WI38 (cell line): ENCODE measurements at regions not wholly inside any gene's neighbourhood (a gene's known extent, or its start where the extent isn't known, plus 50 kb on each side); places are given as distances from the start of the nearest gene placed in this dataset.
"Not testable (repeated sequence)": the region's sequence is repeated elsewhere in the genome, so short reads cannot be mapped to it uniquely, and the experiment has no call there.

ENCODE experiments used
- H3K4me3 ChIP-seq: 2 replicates; pipeline ENCODE4 v1.5.1; 2011; ENCODE audit warnings: low read depth, mild to moderate bottlenecking, control low read depth, low read length
- TF ChIP-seq, protein P1 (sequence below): IDR thresholded peaks from 2 replicates; pipeline ENCODE4 v1.5.1; 2012; ENCODE audit warnings: low read depth, mild to moderate bottlenecking, control low read depth, low read length

DNA sequence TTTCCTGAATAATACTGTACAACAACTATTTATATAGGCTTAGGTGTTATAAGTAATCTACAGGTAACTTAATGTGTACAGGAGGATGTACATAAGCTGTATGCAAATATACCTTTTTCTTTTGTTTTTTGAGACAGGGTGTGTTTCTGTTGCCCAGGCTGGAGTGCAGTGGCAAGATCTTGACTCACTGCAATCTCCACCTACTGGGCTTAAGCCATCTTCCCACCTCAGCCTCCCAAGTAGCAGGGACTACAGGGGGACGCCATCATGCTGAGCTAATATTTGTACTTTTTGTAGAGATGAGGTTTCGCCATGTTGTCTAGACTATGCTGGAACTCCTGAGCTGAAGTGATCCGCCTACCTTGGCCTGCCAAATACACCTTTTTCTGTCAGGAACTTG, 191.7 kb upstream of the ZNF217 start:
- TF ChIP-seq, protein P1, sequence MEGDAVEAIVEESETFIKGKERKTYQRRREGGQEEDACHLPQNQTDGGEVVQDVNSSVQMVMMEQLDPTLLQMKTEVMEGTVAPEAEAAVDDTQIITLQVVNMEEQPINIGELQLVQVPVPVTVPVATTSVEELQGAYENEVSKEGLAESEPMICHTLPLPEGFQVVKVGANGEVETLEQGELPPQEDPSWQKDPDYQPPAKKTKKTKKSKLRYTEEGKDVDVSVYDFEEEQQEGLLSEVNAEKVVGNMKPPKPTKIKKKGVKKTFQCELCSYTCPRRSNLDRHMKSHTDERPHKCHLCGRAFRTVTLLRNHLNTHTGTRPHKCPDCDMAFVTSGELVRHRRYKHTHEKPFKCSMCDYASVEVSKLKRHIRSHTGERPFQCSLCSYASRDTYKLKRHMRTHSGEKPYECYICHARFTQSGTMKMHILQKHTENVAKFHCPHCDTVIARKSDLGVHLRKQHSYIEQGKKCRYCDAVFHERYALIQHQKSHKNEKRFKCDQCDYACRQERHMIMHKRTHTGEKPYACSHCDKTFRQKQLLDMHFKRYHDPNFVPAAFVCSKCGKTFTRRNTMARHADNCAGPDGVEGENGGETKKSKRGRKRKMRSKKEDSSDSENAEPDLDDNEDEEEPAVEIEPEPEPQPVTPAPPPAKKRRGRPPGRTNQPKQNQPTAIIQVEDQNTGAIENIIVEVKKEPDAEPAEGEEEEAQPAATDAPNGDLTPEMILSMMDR = no peak
- H3K4me3 ChIP-seq = no peak overlapping the region

DNA sequence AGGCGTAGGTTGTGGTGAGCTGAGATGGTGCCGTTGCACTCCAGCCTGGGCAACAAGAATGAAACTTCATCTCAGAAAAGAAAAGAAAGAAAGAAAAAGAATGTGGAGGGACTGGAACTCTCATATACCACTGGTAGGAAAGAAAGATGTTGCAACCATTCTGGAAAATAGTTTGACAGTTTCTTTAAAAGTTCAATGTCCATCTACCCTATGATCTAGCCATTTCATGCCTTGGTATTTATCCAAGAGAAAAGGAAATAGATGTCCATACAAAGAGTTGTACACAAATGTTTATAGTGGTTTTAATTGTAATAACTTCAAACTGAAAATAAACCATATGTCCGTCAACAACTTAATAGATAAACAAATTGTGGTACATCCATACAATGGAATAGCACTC, 190.1 kb upstream of the ZNF217 start:
- H3K4me3 ChIP-seq = no peak overlapping the region
- TF ChIP-seq, protein P1 = no peak

DNA sequence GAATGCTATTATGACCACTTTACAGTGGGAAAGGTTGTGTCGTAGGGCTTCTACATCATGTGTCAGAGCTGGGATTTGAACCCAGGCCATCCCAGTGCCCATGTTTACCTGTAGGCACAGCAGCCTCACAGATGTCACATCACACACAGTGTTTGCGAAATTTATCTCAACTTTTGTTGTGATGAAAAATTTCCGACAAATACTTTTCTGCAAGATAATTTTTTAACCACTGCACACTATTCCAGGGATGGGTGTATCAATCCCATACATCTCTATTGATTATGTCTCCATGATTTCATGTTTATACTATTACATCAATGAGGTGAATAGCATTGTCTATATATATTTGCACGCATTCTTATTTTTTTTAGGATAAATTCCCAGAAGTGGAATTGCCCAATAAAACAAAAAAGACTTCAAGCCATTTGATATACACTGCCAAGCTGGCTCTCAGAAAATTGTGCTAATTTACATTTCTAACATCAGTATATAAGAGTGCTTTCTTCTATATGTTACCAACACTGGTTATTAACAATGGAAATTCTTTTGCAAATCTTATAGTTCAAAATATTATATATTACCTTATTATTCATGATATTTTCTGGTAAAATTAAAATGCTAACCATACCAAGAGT, 189.1 kb upstream of the ZNF217 start:
- TF ChIP-seq, protein P1 = no peak

DNA sequence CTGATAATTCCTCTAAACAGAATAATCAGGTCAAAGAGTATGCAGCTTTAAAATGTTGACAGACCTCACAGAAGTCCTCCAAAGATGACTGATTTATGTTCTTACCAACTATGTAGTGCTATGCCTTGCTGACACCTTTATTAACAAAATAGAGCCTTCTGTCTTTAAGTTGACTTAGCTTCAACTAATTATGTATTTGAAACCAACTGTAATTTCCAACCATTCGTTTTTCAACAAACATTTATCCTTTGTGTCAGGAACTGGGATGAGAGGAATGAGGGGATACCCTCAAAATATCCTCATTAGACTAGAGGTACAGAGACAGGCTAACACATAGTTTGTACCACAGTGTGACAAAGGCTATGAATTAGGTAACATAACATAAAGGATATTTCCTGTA, 186.2 kb upstream of the ZNF217 start:
- TF ChIP-seq, protein P1 = no peak
- no peak overlapping the region for H3K4me3 ChIP-seq

More for the DNA sequence above, 189.1 kb upstream of the ZNF217 start:
- H3K4me3 ChIP-seq = no peak overlapping the region

DNA sequence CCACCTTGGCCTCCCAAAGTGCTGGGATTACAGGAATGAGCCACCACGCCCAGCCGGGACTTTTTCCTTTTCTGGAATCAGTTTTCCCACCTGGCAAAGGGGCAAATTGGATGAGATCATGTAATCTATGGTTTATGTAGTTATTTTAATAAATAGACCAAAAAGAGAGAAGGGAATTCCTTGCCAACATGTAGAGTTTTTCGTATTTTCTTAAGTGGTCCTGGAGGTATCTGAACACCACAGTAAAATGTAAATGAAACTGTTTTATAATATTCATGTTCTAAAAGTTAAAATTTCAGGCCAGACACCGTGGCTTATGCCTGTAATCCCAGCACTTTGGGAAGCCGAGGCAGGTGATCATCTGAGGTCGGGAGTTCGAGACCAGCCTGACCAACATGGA, 185.1 kb upstream of the ZNF217 start:
- no peak overlapping the region for H3K4me3 ChIP-seq
- TF ChIP-seq, protein P1 = no peak

DNA sequence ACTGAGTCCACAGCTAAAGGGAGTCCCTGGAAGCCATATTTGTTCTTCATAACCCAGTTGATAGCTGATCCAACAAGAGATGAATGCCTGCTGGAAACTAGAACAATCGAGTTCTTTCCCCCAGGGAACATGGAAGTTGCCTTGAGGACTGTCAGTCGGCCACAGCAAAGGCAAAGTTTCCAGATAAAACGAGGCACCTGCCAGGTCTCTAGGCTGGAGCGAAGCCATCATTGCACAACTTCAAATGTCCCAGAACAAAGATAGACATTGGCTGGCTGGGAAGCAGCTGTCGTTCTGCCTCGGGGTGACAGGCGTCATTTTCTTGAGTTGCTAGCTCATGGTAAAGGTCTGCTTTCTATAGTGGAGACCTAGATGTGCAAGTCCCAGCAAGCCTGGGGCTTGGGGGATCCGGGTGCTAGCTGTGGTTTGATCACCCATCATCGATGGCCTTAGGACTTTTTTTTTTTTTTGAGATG, 184.4 kb upstream of the ZNF217 start:
- H3K4me3 ChIP-seq = no peak overlapping the region
- TF ChIP-seq, protein P1 = no peak

DNA sequence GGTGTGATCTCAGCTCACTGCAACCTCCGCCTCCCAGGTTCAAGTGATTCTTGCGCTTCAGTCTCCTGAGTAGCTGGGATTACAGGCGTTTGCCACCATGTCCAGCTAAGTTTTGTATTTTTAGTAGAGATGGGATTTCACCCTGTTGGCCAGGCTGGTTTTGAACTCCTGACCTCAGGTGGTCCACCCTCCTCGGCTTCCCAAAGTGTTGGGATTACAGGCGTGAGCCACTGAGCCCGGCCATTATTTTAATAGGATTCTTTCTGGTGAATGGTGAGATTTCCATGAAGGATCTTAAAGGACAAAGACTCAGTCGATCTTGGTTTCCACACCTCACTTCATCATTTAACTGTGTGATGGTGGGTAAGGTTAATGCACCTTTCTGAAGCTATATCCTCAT, 183.8 kb upstream of the ZNF217 start:
- H3K4me3 ChIP-seq = not testable (repeated sequence)

DNA sequence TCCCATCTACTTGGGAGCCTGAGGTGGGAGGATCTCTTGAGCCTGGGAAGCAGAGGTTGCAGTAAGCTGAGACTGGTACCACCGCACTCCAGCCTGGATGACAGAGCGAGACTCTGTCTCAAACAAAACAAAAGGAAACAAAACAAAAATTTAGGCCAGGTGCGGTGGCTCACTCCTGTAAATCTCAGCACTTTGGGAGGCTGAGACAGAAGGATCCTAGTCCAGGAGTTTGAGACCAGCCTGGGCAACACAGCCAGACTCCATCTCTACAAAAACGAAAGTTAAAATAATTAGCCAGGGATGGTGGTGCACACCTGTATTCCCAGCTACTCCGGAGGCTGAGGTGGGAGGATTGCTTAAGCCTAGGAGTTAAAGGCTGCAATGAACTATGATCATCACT, 183.2 kb upstream of the ZNF217 start:
- TF ChIP-seq, protein P1 = no peak
- H3K4me3 ChIP-seq = no peak overlapping the region
